ENCODE measurements at regions not wholly inside any gene's neighbourhood (a gene's known extent, or its start where the extent isn't known, plus 50 kb on each side); places are given as distances from the start of the nearest gene placed in this dataset.

GRCh38 chr1:112770724-112771123 lies 55.6 kb upstream of the PPM1J start:
- TF ChIP-seq CTCF (IDR thresholded peaks at IDR 0.05) (no peak), POLR2A (IDR thresholded peaks at IDR 0.05) (no peak)
